ENCODE measurements at regions not wholly inside any gene's neighbourhood (a gene's known extent, or its start where the extent isn't known, plus 50 kb on each side); places are given as distances from the start of the nearest gene placed in this dataset.

- TF ChIP-seq ZNF532 (CRISPR knock-in tag; IDR thresholded peaks at IDR 0.05; ENCODE audit: borderline replicate concordance) = no peak
- no peak for TF ChIP-seq FOXP1 (CRISPR knock-in tag; IDR thresholded peaks at IDR 0.05; ENCODE audit: borderline replicate concordance)
- TF ChIP-seq ZNF281 (CRISPR knock-in tag; IDR thresholded peaks at IDR 0.05) = no peak
Observed at GRCh38 chr12:124664395-124665111, 97.1 kb upstream of the NCOR2 start (continued).

GRCh38 chr12:124663771-124664366 lies 96.5 kb upstream of the NCOR2 start:
- Mint-ChIP-seq H3K4me1 (peaks cover 3% of the 10 kb centered on the region; the same call in 1 of the 2 replicates), H3K4me3 (no peak overlapping the region)
- POLR2A ChIA-PET = no interaction called here

GRCh38 chr12:124663206-124663605 lies 95.8 kb upstream of the NCOR2 start:
- ChIA-PET POLR2A (no interaction called here), CTCF (no interaction called here)
- no peak for ATAC-seq
- Mint-ChIP-seq H3K4me3 (no peak overlapping the region), H3K4me1 (peaks cover 3% of the 10 kb centered on the region; the same call in 1 of the 2 replicates), H3K27me3 (ENCODE audit: low read depth) (no peaks in the 10 kb centered on the region), H3K9me3 (peaks cover 22% of the 10 kb centered on the region), H3K27ac (no peak overlapping the region), H3K36me3 (no peaks in the 10 kb centered on the region)
- no peak for DNase-seq (ENCODE audit: low spot score)
- TF ChIP-seq FOXK1 (CRISPR knock-in tag; IDR thresholded peaks at IDR 0.05) (no peak), ZNF423 (CRISPR knock-in tag; IDR thresholded peaks at IDR 0.05) (no peak), GTF2I (CRISPR knock-in tag; conservative IDR thresholded peaks at IDR 0.05) (no peak), NFYB (CRISPR knock-in tag; conservative IDR thresholded peaks at IDR 0.05; ENCODE audit: low read depth) (no peak), ZNF281 (CRISPR knock-in tag; IDR thresholded peaks at IDR 0.05) (no peak), ESRRA (CRISPR knock-in tag; IDR thresholded peaks at IDR 0.05; ENCODE audit: borderline replicate concordance) (no peak), ZMAT4 (CRISPR knock-in tag; IDR thresholded peaks at IDR 0.05) (no peak), TP53 (CRISPR knock-in tag; IDR thresholded peaks at IDR 0.05) (no peak), ZNF396 (CRISPR knock-in tag; IDR thresholded peaks at IDR 0.05; ENCODE audit: borderline replicate concordance) (no peak), SOX15 (CRISPR knock-in tag; IDR thresholded peaks at IDR 0.05) (no peak)
- TF ChIP-seq, protein P1, sequence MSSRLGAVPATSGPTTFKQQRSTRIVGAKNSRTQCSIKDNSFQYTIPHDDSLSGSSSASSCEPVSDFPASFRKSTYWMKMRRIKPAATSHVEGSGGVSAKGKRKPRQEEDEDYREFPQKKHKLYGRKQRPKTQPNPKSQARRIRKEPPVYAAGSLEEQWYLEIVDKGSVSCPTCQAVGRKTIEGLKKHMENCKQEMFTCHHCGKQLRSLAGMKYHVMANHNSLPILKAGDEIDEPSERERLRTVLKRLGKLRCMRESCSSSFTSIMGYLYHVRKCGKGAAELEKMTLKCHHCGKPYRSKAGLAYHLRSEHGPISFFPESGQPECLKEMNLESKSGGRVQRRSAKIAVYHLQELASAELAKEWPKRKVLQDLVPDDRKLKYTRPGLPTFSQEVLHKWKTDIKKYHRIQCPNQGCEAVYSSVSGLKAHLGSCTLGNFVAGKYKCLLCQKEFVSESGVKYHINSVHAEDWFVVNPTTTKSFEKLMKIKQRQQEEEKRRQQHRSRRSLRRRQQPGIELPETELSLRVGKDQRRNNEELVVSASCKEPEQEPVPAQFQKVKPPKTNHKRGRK (CRISPR knock-in tag; IDR thresholded peaks at IDR 0.05; ENCODE audit: borderline replicate concordance) = no peak

More at GRCh38 chr12:124663771-124664366, 96.5 kb upstream of the NCOR2 start:
- H3K27me3 Mint-ChIP-seq (ENCODE audit: low read depth) = no peaks in the 10 kb centered on the region
- no peaks in the 10 kb centered on the region for H3K36me3 Mint-ChIP-seq
- CTCF ChIA-PET = interaction anchor here (0.7 kb wide), 1 partner anchor 9 kb away, joined by 3 read pairs; no protein-coding TSS in a partner anchor
- ATAC-seq (no peak), DNase-seq (ENCODE audit: low spot score) (no peak)
- TF ChIP-seq ATF6 (CRISPR knock-in tag; IDR thresholded peaks at IDR 0.05) (no peak), ZNF232 (CRISPR knock-in tag; IDR thresholded peaks at IDR 0.05) (no peak)
- H3K27ac Mint-ChIP-seq = no peak overlapping the region
- peaks cover 22% of the 10 kb centered on the region for H3K9me3 Mint-ChIP-seq

Measured in WTC11 (cell line).